ENCODE measurements at regions not wholly inside any gene's neighbourhood (a gene's known extent, or its start where the extent isn't known, plus 50 kb on each side); places are given as distances from the start of the nearest gene placed in this dataset.

- DNase-seq (ENCODE audit: low read depth in 2 of 2), result no peak
Observed at GRCh38 chr22:23522623-23523251, 57.4 kb downstream of the IGLL1 start.

GRCh38 chr22:23521441-23522113 is 58.5 kb downstream of the IGLL1 start:
- peak; percentile 53 to 56 for DNase-seq (ENCODE audit: low read depth in 2 of 2)

- DNase-seq (ENCODE audit: low read depth in 2 of 2), result no peak
Observed at GRCh38 chr22:23520863-23521440, 59.1 kb downstream of the IGLL1 start.

- DNase-seq (ENCODE audit: low read depth in 2 of 2), result no peak
Observed at GRCh38 chr22:23519442-23520157, 60.5 kb downstream of the IGLL1 start.

- DNase-seq (ENCODE audit: low read depth in 2 of 2), result no peak
Observed at GRCh38 chr22:23518376-23519187, 61.5 kb downstream of the IGLL1 start.

GRCh38 chr22:23517804-23518375 is 62.2 kb downstream of the IGLL1 start:
- no peak for DNase-seq (ENCODE audit: low read depth in 2 of 2)

GRCh38 chr22:23516304-23516703 is 63.8 kb downstream of the IGLL1 start:
- DNase-seq (ENCODE audit: low read depth in 2 of 2), result no peak

GRCh38 chr22:23514322-23515038 is 65.6 kb downstream of the IGLL1 start:
- no peak for DNase-seq (ENCODE audit: low read depth in 2 of 2)

- no peak for DNase-seq (ENCODE audit: low read depth in 2 of 2)
Observed at GRCh38 chr22:23513705-23514104, 66.4 kb downstream of the IGLL1 start.

GRCh38 chr22:23513133-23513532 is 67.0 kb downstream of the IGLL1 start:
- no peak for DNase-seq (ENCODE audit: low read depth in 2 of 2)

GRCh38 chr22:23512721-23513120 is 67.4 kb downstream of the IGLL1 start:
- DNase-seq (ENCODE audit: low read depth in 2 of 2), result no peak

- DNase-seq (ENCODE audit: low read depth in 2 of 2), result no peak
Observed at GRCh38 chr22:23512348-23512705, 67.8 kb downstream of the IGLL1 start.

- no peak for DNase-seq (ENCODE audit: low read depth in 2 of 2)
Observed at GRCh38 chr22:23511627-23512347, 68.3 kb downstream of the IGLL1 start.

- no peak for DNase-seq (ENCODE audit: low read depth in 2 of 2)
Observed at GRCh38 chr22:23509571-23510302, 70.4 kb downstream of the IGLL1 start.

GRCh38 chr22:23504516-23504915 is 75.6 kb downstream of the IGLL1 start:
- DNase-seq (ENCODE audit: low read depth in 2 of 2), result no peak

- DNase-seq (ENCODE audit: low read depth in 2 of 2), result no peak
Observed at GRCh38 chr22:23503736-23504440, 76.2 kb downstream of the IGLL1 start.

- no peak for DNase-seq (ENCODE audit: low read depth in 2 of 2)
Observed at GRCh38 chr22:23503142-23503541, 76.9 kb downstream of the IGLL1 start.

GRCh38 chr22:23501708-23502107 is 78.4 kb downstream of the IGLL1 start:
- no peak for DNase-seq (ENCODE audit: low read depth in 2 of 2)

- DNase-seq (ENCODE audit: low read depth in 2 of 2), result no peak
Observed at GRCh38 chr22:23501261-23501619, 78.8 kb downstream of the IGLL1 start.
